Endothelial cell of umbilical vein (primary cell): ENCODE measurements at regions not wholly inside any gene's neighbourhood (a gene's known extent, or its start where the extent isn't known, plus 50 kb on each side); places are given as distances from the start of the nearest gene placed in this dataset.

Source experiments
- BruUV-seq: library from RNA; stranded (reverse); fragments of 400-500 nt; replicated peaks from 2 replicates; lab custom pipeline; 2021; lab: Mats Ljungman, UMichigan
- CTCF ChIA-PET: fragments of 300-600, 350-600 bp; sonication (Branson Sonifier 250); formaldehyde crosslinking; loops from one replicate; lab custom pipeline; 2021; ENCODE audit warnings: antibody characterized with exemption, inconsistent platforms; lab: Charles Lee
- POLR2A ChIA-PET: fragments of 300-600, 350-600 bp; sonication (Branson Sonifier 250); formaldehyde crosslinking; loops from one replicate; lab custom pipeline; 2021; ENCODE audit warnings: antibody characterized with exemption, inconsistent platforms; lab: Charles Lee
- DNase-seq: peaks from one replicate; pipeline ENCODE4 v3.0.0-alpha.2; 2011; ENCODE audit warnings: low read depth, low spot score
- FAIRE-seq: peaks from 2 replicates; lab custom pipeline; 2011; peaks lifted over from hg19 to GRCh38; lab: Jason Lieb, UNC
- H2AFZ ChIP-seq: 2 replicates; pipeline ENCODE4 v1.6.0; 2012; ENCODE audit warnings: low read depth, low read length, control low read depth, inconsistent platforms
- H3K27ac ChIP-seq: 2 replicates; pipeline ENCODE4 v1.5.1; 2011; ENCODE audit warnings: low read depth, mild to moderate bottlenecking, control low read depth, low read length, moderate library complexity; ENCODE audit not compliant: insufficient read depth
- H3K27me3 ChIP-seq, 2 experiments: 2 replicates each; pipeline versions ENCODE4 v1.6.0 to v1.6.1; 2011; ENCODE audit warnings: low read length in 2 of 2, mixed read lengths in 1 of 2; ENCODE audit not compliant: control insufficient read depth in 2 of 2, insufficient read depth in 2 of 2
- H3K36me3 ChIP-seq, 2 experiments: 2 replicates in 1 of 2; 3 replicates in 1 of 2; pipeline ENCODE4 v1.5.1; 2011; ENCODE audit warnings: low read length in 2 of 2, mild to moderate bottlenecking in 1 of 2, moderate library complexity in 1 of 2; ENCODE audit not compliant: control insufficient read depth in 2 of 2, insufficient read depth in 2 of 2; ENCODE audit errors: extremely low read depth in 1 of 2
- H3K4me1 ChIP-seq: 3 replicates; pipeline ENCODE4 v1.5.1; 2011; ENCODE audit warnings: mild to moderate bottlenecking, low read length; ENCODE audit not compliant: control insufficient read depth, insufficient read depth; ENCODE audit errors: extremely low read depth
- H3K4me2 ChIP-seq: 2 replicates; pipeline ENCODE4 v1.6.1; 2011; ENCODE audit warnings: low read length, control low read depth, mixed read lengths; ENCODE audit not compliant: insufficient read depth
- H3K4me3 ChIP-seq, 3 experiments: fragments of 200-600 bp in 1 of 3; sonication (generic), shearing (Covaris generic) in 1 of 3; replicated peaks in 1 of 3; 2 replicates each; pipeline ENCODE4 v1.5.1; 2011 to 2016; ENCODE audit warnings: control low read depth in 3 of 3, low read length in 3 of 3, mild to moderate bottlenecking in 2 of 3, inconsistent platforms in 1 of 3, low read depth in 1 of 3, moderate library complexity in 1 of 3; ENCODE audit not compliant: insufficient read depth in 1 of 3
- H3K79me2 ChIP-seq: 2 replicates; pipeline ENCODE4 v1.6.0; 2012; ENCODE audit warnings: low read length, inconsistent platforms; ENCODE audit not compliant: control insufficient read depth, insufficient read depth
- H3K9ac ChIP-seq: replicated peaks from 2 replicates; pipeline ENCODE3; 2011; ENCODE audit warnings: low read length, control low read depth; ENCODE audit not compliant: insufficient read depth; ENCODE audit errors: extremely low read depth
- H3K9me1 ChIP-seq: replicated peaks from 3 replicates; pipeline ENCODE4 v1.6.0; 2011; ENCODE audit warnings: mild to moderate bottlenecking, low read length; ENCODE audit not compliant: control insufficient read depth, insufficient read depth; ENCODE audit errors: extremely low read depth
- H3K9me3 ChIP-seq: replicated peaks from 2 replicates; pipeline ENCODE4 v1.5.1; 2012; ENCODE audit warnings: low read length, inconsistent platforms; ENCODE audit not compliant: control insufficient read depth, insufficient read depth
- H4K20me1 ChIP-seq: replicated peaks from 2 replicates; pipeline ENCODE3; 2011; ENCODE audit warnings: mild to moderate bottlenecking, low read length; ENCODE audit not compliant: control insufficient read depth, insufficient read depth; ENCODE audit errors: extremely low read depth
- CTCF ChIP-seq, 2 donors: IDR thresholded peaks; 1 replicate in 1 of 2; 2 replicates in 1 of 2; pipeline ENCODE4 v1.5.1; 2011; ENCODE audit warnings: low read length in 2 of 2, mild to moderate bottlenecking in 2 of 2, moderate library complexity in 2 of 2, control low read depth in 1 of 2, inconsistent platforms in 1 of 2, low read depth in 1 of 2; ENCODE audit not compliant: insufficient read depth in 1 of 2; ENCODE audit errors: extremely low read depth in 1 of 2
- EZH2 ChIP-seq: IDR thresholded peaks from 2 replicates; pipeline ENCODE4 v1.6.1; 2012; ENCODE audit warnings: borderline replicate concordance, low read depth, mild to moderate bottlenecking, moderate library complexity, low read length, inconsistent platforms; ENCODE audit not compliant: severe bottlenecking
- FOS ChIP-seq: IDR thresholded peaks from 2 replicates; pipeline ENCODE4 v1.6.1; 2011; ENCODE audit warnings: mild to moderate bottlenecking, low read length, moderate library complexity, borderline replicate concordance; ENCODE audit not compliant: insufficient read depth
- GATA2 ChIP-seq: IDR thresholded peaks from 2 replicates; pipeline ENCODE4 v1.7.0; 2011; ENCODE audit warnings: low read depth, mild to moderate bottlenecking, moderate library complexity, mixed read lengths, low read length; ENCODE audit not compliant: insufficient read length, insufficient read depth
- JUN ChIP-seq: IDR thresholded peaks from 2 replicates; pipeline ENCODE4 v1.6.1; 2011; ENCODE audit warnings: borderline replicate concordance, low read depth; ENCODE audit not compliant: insufficient read length, insufficient read depth
- MAX ChIP-seq: IDR thresholded peaks from 2 replicates; pipeline ENCODE4 v1.6.1; 2011; ENCODE audit not compliant: insufficient read depth, insufficient read length
- MYC ChIP-seq: IDR thresholded peaks from one replicate; pipeline ENCODE4 v1.6.1; 2011; ENCODE audit warnings: mild to moderate bottlenecking, low read depth, low read length
- POLR2A ChIP-seq: IDR thresholded peaks from 2 replicates; pipeline ENCODE4 v1.6.1; 2012; ENCODE audit warnings: low read depth, mild to moderate bottlenecking, control low read depth, low read length
- POLR2AphosphoS5 ChIP-seq: IDR thresholded peaks from 2 replicates; pipeline ENCODE4 v1.6.1; 2012; ENCODE audit warnings: low read depth, mild to moderate bottlenecking, control low read depth, low read length, moderate library complexity; ENCODE audit not compliant: insufficient read depth
- dilution Hi-C: fragments of 300-500 bp; cut with MboI; formaldehyde crosslinking; loops from one replicate; pipeline ENCODE4 v1.15.0; 2019; ENCODE audit warnings: low sequenced_read_pairs; ENCODE audit not compliant: extremely low pct_ligation_motif_present
- intact Hi-C: fragments of 100-400 bp; cut with micrococcal nuclease; formaldehyde crosslinking; loops from one replicate; pipeline ENCODE4 v1.10.0; 2022

- no peaks in the 10 kb centered on the region for H3K9me3 ChIP-seq
- no peak for TF ChIP-seq EZH2
- TF ChIP-seq FOS: no peak
- TF ChIP-seq MYC: no peak
- no peak for TF ChIP-seq JUN
- TF ChIP-seq CTCF (IDR thresholded peaks at IDR 0.05; ENCODE audit: extremely low read depth in 1 of 2, insufficient read depth in 1 of 2, low read depth in 1 of 2, low read length in 2 of 2): no peak
- TF ChIP-seq POLR2AphosphoS5: no peak
- no peak for TF ChIP-seq MAX
- TF ChIP-seq GATA2: no peak
- TF ChIP-seq POLR2A: no peak
- BruUV-seq: no TSS peak
- ChIA-PET POLR2A (no interaction called here), CTCF (no interaction called here)
- DNase-seq (no peak), FAIRE-seq (no peak)
- H3K4me2 ChIP-seq: no peak overlapping the region
- no peaks in the 10 kb centered on the region for H3K27me3 ChIP-seq
- no peak overlapping the region for H3K9ac ChIP-seq
- H4K20me1 ChIP-seq: no peaks in the 10 kb centered on the region
- H2AFZ ChIP-seq: no peak overlapping the region
- H3K79me2 ChIP-seq: no peaks in the 10 kb centered on the region
- H3K36me3 ChIP-seq: no peaks in the 10 kb centered on the region
- dilution Hi-C loops: no loop called here
- no peaks in the 10 kb centered on the region for H3K4me1 ChIP-seq
- intact Hi-C loops: no loop called here
- H3K4me3 ChIP-seq: no peak overlapping the region
- no peaks in the 10 kb centered on the region for H3K9me1 ChIP-seq
- H3K27ac ChIP-seq: no peak overlapping the region
Measured at GRCh38 chr1:58989845-58990244, 206.0 kb upstream of the JUN start.
